ENCODE measurements at regions not wholly inside any gene's neighbourhood (a gene's known extent, or its start where the extent isn't known, plus 50 kb on each side); places are given as distances from the start of the nearest gene placed in this dataset.

DNA sequence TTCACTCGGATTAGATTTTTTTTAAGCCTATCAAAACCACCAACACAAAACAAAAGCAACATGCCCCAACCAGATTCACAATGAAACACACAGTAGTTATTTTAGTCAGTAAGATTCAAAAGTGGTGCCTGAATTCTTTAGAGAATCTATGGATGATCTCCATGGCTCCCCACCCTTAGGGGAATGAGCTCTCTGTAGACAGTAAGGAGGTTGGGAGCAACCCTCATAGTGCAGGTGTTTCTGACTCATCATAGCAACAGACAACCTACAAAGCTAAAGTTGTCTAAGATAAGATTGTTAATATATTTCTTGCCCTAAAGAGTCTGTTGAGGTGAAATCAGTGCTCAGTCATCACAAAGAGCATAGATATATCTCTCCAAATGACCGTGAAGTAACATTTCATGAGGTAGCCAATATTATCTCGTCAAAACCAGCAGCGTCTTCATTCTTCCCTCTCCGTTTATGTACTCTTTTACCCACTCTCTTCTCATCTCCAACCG, 78.3 kb downstream of the ADAMTS1 start:
- Histone ChIP-seq H3K4me1 (ENCODE audit: insufficient read depth, low read length) (peaks cover 26% of the 10 kb centered on the region), H3K27ac (ENCODE audit: low read length) (no peak overlapping the region), H3K79me2 (ENCODE audit: insufficient read depth, low read length) (no peaks in the 10 kb centered on the region), H3K4me3 (ENCODE audit: low read depth in 1 of 2, low read length in 2 of 2) (no peak overlapping the region), H4K20me1 (ENCODE audit: insufficient read depth, low read length) (no peaks in the 10 kb centered on the region), H3K9me3 (ENCODE audit: insufficient read depth, low read length, severe bottlenecking) (no peaks in the 10 kb centered on the region), H3K36me3 (ENCODE audit: insufficient read depth, low read length) (no peaks in the 10 kb centered on the region), H3K9ac (ENCODE audit: low read depth, low read length) (no peak overlapping the region), H3K27me3 (ENCODE audit: insufficient read depth, low read length, poor library complexity) (no peaks in the 10 kb centered on the region), H2AFZ (ENCODE audit: low read depth, low read length) (no peak overlapping the region), H3K4me2 (ENCODE audit: insufficient read depth, low read length) (no peak overlapping the region)
- no peak for DNase-seq
- peak; percentile 44; the same call in 2 of the 3 replicates for ATAC-seq (ENCODE audit: insufficient read depth, low read depth)
- TF ChIP-seq EZH2 (IDR thresholded peaks at IDR 0.05; ENCODE audit: borderline replicate concordance, low read depth, low read length, severe bottlenecking), result no peak
- TF ChIP-seq, protein P1, sequence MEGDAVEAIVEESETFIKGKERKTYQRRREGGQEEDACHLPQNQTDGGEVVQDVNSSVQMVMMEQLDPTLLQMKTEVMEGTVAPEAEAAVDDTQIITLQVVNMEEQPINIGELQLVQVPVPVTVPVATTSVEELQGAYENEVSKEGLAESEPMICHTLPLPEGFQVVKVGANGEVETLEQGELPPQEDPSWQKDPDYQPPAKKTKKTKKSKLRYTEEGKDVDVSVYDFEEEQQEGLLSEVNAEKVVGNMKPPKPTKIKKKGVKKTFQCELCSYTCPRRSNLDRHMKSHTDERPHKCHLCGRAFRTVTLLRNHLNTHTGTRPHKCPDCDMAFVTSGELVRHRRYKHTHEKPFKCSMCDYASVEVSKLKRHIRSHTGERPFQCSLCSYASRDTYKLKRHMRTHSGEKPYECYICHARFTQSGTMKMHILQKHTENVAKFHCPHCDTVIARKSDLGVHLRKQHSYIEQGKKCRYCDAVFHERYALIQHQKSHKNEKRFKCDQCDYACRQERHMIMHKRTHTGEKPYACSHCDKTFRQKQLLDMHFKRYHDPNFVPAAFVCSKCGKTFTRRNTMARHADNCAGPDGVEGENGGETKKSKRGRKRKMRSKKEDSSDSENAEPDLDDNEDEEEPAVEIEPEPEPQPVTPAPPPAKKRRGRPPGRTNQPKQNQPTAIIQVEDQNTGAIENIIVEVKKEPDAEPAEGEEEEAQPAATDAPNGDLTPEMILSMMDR (IDR thresholded peaks at IDR 0.05; ENCODE audit: borderline replicate concordance, extremely low read depth, low read length, poor library complexity, severe bottlenecking), result no peak

DNA sequence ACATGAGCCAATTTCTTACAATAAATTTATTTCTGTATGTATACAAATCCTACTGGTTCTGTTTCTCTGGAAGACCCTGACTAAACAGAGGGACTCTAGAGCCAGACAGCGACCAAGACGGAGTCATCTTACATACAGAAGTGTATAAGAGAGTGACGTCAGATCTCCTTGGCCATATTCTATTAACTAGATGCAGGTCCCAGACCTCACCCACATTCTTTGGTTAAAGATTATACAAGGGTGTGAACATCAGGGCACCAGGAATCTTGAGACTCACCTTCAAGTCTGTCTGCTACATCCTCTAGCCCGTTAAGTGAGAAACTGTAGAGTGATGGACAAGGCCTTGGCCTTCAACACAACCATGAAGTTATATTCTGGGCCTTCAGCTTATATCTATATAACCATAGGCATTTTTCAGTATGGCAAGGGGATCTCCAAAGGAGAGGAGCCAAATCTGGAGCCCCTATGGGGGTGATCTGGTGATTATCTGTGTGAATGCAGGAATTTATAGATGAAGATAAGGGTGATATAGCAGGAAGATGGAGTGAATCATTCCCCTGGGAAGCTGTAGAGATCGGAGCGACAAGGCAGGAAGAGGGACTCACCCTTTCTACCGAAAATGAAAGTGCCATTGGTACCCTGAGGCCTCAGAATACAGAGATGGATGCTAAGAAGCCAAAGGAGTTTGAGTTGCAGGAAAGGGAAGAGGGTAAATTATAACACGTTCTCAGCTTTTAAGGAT, 83.9 kb downstream of the ADAMTS1 start:
- H3K79me2 ChIP-seq (ENCODE audit: insufficient read depth, low read length), result no peaks in the 10 kb centered on the region
- no peaks in the 10 kb centered on the region for H3K36me3 ChIP-seq (ENCODE audit: insufficient read depth, low read length)
- no peak overlapping the region for H3K4me3 ChIP-seq (ENCODE audit: low read depth in 1 of 2, low read length in 2 of 2)
- no peak overlapping the region for H3K9ac ChIP-seq (ENCODE audit: low read depth, low read length)
- H3K9me3 ChIP-seq (ENCODE audit: insufficient read depth, low read length, severe bottlenecking), result no peaks in the 10 kb centered on the region
- H3K27ac ChIP-seq (ENCODE audit: low read length), result no peak overlapping the region
- H4K20me1 ChIP-seq (ENCODE audit: insufficient read depth, low read length), result no peaks in the 10 kb centered on the region
- ATAC-seq (ENCODE audit: insufficient read depth, low read depth), result no peak
- TF ChIP-seq, protein P1 (IDR thresholded peaks at IDR 0.05; ENCODE audit: borderline replicate concordance, extremely low read depth, low read length, poor library complexity, severe bottlenecking), result no peak
- no peak for TF ChIP-seq EZH2 (IDR thresholded peaks at IDR 0.05; ENCODE audit: borderline replicate concordance, low read depth, low read length, severe bottlenecking)
- DNase-seq, result no peak
- no peaks in the 10 kb centered on the region for H3K4me1 ChIP-seq (ENCODE audit: insufficient read depth, low read length)
- no peaks in the 10 kb centered on the region for H3K27me3 ChIP-seq (ENCODE audit: insufficient read depth, low read length, poor library complexity)
- no peak overlapping the region for H3K4me2 ChIP-seq (ENCODE audit: insufficient read depth, low read length)
- H2AFZ ChIP-seq (ENCODE audit: low read depth, low read length), result no peak overlapping the region

DNA sequence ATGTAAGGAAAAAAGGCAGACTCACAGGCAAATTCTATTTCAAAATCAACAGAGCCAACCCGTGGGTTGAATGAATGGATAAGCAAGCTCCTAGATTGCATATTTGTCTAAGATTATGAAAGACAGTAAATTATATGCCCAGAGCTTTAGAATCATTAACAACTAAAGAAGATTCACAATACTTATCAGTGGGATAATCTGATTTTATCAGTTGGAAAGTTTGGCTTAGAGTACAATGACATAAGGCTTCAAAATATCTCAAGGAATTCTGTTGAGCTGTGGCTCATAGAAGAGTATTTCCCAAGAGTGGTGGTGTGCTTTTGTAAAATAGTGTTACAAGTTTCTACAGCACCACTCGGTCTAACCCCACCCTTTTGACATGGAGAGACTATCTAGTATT, 85.5 kb downstream of the ADAMTS1 start:
- Histone ChIP-seq H3K27ac (ENCODE audit: low read length) (no peak overlapping the region), H3K4me3 (ENCODE audit: low read depth in 1 of 2, low read length in 2 of 2) (no peak overlapping the region), H3K4me1 (ENCODE audit: insufficient read depth, low read length) (no peaks in the 10 kb centered on the region), H2AFZ (ENCODE audit: low read depth, low read length) (no peak overlapping the region), H3K9me3 (ENCODE audit: insufficient read depth, low read length, severe bottlenecking) (no peaks in the 10 kb centered on the region), H3K9ac (ENCODE audit: low read depth, low read length) (no peak overlapping the region), H3K36me3 (ENCODE audit: insufficient read depth, low read length) (no peaks in the 10 kb centered on the region), H4K20me1 (ENCODE audit: insufficient read depth, low read length) (no peaks in the 10 kb centered on the region), H3K4me2 (ENCODE audit: insufficient read depth, low read length) (no peak overlapping the region), H3K79me2 (ENCODE audit: insufficient read depth, low read length) (no peaks in the 10 kb centered on the region), H3K27me3 (ENCODE audit: insufficient read depth, low read length, poor library complexity) (no peaks in the 10 kb centered on the region)
- ATAC-seq (ENCODE audit: insufficient read depth, low read depth), result no peak
- TF ChIP-seq, protein P1 (IDR thresholded peaks at IDR 0.05; ENCODE audit: borderline replicate concordance, extremely low read depth, low read length, poor library complexity, severe bottlenecking), result no peak
- TF ChIP-seq EZH2 (IDR thresholded peaks at IDR 0.05; ENCODE audit: borderline replicate concordance, low read depth, low read length, severe bottlenecking), result no peak
- no peak for DNase-seq
